NCI-H748 treated with DMSO at 0.1 percent for 48 hours (cell line): ENCODE measurements at regions not wholly inside any gene's neighbourhood (a gene's known extent, or its start where the extent isn't known, plus 50 kb on each side); places are given as distances from the start of the nearest gene placed in this dataset.
"Not testable (repeated sequence)": the region's sequence is repeated elsewhere in the genome, so short reads cannot be mapped to it uniquely, and the experiment has no call there.

Experiments used
- DNase-seq: peaks from one replicate; lab custom pipeline; 2025; lab: John Stamatoyannopoulos, UW

DNA sequence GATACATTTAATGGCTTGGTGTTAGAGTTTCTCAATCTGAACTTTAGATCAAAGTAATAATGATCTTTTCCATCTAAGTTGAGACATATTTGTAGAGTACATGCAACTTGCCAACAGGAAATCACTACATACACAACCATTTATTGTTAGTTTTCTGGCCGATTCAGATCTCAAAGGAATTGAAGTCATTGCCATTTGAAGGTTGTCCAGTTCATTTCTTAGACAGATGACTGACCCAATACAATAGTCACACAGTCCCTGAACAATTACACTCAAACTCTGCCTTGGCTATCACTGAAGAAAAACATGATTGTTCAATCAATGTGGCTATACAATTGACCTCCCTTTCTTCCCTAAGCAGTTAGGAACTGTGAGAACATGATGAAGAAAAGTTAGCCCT is 753.2 kb upstream of the RIOK2 start:
- no peak for DNase-seq

- no peak for DNase-seq
Measured at GRCh38 chr5:97937846-97938245, 754.8 kb upstream of the RIOK2 start.

DNA sequence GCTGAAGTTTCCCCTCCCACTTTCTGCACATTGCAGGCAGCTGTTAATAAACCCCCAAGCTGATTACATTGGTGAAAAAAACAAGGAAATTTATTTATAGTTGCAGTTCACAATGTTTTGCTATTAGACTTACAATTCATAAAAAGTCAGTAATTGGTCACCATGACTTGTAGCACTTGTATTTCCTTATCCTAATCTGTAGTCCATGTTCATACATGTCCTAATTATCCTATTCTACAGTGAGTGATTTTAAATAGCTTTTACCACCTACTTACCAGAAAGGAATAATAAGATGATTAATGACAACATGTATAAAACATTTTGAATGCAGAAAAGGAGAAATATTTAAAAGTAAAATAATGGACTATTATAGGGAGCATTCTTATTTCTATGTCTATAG is 760.0 kb upstream of the RIOK2 start:
- DNase-seq, result no peak

- no peak for DNase-seq
Measured at GRCh38 chr5:97951139-97951538, 768.1 kb upstream of the RIOK2 start.

DNA sequence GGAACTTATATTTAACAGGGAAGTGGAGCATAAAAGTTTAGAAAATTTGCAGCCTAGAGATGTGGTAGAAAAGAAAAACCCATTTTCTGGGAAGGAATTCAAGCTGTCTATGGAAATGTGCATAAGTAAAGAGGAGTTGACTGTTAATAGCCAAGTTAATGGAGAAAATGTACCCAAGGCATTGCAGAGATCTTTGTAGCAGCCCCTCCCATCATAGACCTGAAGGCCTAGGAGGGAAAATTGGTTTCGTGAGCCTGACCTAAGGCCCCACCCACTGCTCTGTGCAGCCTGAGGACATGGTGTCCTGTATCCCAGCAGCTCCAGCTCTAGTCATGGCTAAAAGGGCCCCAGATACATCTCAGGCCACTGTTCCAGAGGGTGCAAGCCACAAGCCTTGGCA is 772.4 kb upstream of the RIOK2 start:
- no peak for DNase-seq

DNA sequence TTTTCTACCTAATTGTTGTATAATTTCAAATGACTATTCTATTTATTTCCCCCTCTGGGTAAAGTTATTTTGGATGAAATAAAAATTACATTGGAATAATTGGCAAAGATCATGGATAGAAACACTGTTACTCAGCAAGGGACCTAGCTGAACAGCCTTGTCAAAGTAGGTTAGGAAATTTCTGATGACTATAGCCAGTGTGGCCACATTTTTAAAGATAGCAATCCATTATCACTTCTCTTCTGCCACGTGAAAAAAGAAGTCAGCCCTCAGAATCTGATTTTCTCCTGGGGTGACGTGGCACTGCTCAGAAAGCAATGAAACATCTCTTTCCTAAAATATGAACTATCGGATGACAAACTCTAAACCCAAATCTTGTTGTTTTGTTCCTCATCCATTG is 784.2 kb upstream of the RIOK2 start:
- DNase-seq, result no peak

DNA sequence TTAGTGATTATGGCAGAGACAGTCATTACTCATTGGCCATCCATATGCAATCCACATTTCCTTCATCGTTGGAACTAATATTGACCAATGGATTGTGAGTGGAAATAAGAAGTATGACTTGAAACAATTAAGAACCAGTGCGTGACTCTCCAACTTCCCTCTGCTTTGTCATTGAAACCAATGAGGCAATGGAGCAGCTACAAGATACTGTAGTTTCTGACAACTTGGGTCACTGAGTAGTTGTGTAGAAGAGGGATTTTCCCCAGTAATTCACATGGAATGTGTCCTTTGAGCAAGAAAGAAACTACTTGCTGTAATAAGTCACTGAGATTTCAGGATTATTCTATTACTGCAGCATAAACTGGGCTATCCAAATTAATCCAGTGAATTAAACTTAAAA is 785.3 kb upstream of the RIOK2 start:
- no peak for DNase-seq

- no peak for DNase-seq
Measured at GRCh38 chr5:97979740-97980139, 793.7 kb upstream of the RGMB start.

DNA sequence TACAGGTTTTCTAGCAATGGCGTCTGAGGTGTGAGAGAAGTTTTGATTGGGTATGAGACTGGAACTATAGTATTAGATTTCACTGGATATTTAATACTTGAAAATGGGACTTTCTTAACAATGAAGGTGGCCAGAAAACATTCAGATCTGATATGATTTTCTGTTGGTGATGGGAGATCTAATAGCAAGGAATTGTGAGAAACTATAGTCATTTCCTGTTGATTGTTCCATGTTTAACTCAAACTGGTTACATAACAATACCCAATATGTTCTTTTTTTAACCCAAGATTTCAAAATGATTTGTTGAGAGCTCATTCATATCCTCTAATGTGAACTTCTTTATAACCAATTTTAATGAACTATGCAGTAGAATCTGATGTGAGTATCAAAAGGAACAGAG is 793.2 kb upstream of the RGMB start:
- DNase-seq, result no peak

- DNase-seq, result no peak
Measured at GRCh38 chr5:97986069-97986468, 787.4 kb upstream of the RGMB start.

GRCh38 chr5:97991236-97991635 is 782.2 kb upstream of the RGMB start:
- DNase-seq, result no peak

DNA sequence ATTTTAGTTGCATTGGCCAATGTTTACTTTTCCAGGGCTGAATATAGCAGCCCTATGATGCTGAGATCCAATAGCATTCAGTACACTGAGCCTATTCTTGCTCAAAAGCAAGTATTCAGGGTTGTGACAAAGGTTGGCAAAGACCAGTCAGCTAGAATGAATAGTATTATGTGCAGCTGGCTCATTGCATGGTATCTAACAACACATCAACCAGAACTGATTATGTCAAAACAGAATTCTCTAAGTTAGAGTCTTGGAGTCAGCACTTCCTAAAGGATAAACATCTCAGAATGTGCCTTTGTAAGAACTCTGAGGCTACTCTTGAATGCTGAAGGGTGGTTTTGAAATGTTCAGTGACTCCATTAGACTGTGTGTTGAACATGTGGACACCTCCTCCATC is 774.5 kb upstream of the RGMB start:
- DNase-seq, result no peak

DNA sequence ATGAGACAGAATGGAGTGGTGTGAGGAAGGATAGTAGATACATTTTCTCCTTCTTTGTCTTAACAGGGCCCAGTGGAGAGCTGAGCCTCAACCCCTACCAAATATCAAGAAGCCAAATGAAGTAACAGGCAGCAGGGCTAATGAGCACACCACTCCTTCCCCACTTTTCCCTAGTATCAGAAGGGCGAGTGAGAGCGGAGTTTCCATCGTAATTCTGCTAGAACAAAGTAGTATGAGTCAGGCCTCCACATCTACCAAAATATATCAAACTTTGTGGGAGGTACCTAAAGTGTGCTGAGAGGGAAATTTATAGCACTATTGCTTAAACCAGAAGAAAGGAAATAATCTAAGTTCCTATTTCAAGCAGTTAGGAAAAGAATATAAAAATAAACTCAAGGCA is 769.0 kb upstream of the RGMB start:
- DNase-seq, result no peak

- DNase-seq, result no peak
Measured at GRCh38 chr5:98016771-98017170, 756.7 kb upstream of the RGMB start.

GRCh38 chr5:98030273-98030672 is 743.2 kb upstream of the RGMB start:
- DNase-seq, result not testable (repeated sequence)

DNA sequence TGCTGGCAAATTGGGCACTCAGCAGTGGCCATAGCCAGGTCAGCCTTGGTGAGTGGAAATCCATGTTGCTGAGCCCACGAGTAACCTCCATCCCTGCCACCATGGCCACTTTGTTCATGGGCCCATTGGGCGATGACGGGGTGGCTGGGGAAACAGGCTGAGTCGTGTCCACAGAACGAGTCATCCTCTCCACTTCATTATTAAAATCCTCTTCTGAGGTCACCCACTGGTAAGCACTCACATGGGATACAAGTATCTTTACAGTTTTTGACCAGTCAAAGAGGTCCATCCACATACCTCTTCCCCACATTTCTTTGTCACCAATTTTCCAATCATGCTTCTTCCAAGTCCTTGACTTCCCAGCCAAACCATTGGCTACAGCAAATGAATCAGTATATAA is 742.4 kb upstream of the RGMB start:
- not testable (repeated sequence) for DNase-seq

DNA sequence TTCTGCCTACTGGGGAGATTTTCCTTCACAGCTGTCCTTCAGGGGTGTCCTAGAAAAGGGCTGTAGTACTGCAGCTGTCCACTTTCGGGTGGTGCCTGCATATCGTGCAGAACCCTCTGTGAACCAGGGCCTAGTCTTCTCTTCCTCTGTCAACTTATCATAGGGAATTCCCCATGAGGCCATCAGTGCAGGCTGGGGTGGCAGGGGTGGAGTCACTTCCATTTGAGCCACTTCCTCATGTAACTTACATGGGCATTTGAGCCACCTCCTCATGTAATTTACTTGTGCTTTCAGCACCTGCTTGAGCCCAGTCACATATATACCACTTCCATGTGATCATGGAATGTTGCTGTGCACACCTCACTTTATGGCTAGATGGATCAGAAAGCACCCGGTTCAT is 742.0 kb upstream of the RGMB start:
- no peak for DNase-seq

GRCh38 chr5:98031926-98032325 is 741.5 kb upstream of the RGMB start:
- no peak for DNase-seq

DNA sequence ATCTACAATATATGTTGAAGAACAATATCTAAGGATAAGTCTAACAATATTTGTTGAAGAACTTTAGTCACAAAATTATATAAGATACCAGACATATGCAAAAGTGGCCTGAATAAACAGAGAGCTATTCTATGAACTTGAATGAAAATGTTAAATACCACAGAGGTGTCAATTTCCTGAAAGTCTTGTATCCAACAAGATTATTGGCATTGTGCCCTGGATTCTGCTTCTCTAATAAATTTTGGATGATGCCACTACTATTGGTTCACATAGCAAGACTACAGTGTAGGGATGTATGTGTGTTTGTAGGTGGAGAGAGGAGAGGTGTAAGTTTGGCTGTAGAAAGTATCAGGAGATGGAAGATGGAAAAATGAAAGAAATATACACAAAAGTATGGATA is 731.8 kb upstream of the RGMB start:
- DNase-seq, result no peak

DNA sequence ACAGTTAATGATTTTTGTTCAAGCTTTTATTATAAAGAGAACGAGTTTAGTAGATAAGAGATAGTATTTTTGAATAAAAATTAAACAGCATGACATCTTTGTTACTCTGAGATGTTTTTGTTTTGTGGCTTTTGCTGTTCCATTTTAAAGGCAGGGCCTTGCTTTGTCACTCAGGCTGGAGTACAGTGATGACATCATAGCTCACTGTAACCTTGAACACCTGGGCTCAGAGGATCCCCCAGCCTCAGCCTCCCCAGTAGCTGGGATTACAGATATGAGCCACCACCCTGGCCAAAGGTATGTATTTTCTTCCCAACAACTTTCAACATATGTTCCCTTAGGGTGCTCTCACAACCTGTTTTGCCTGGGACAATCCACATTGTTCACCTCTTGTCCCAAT is 730.9 kb upstream of the RGMB start:
- no peak for DNase-seq

GRCh38 chr5:98042961-98043360 is 730.5 kb upstream of the RGMB start:
- DNase-seq, result no peak

- no peak for DNase-seq
Measured at GRCh38 chr5:98050583-98050982, 722.9 kb upstream of the RGMB start.

GRCh38 chr5:98053170-98053569 is 720.3 kb upstream of the RGMB start:
- DNase-seq, result no peak

GRCh38 chr5:98060148-98060547 is 713.3 kb upstream of the RGMB start:
- no peak for DNase-seq

DNA sequence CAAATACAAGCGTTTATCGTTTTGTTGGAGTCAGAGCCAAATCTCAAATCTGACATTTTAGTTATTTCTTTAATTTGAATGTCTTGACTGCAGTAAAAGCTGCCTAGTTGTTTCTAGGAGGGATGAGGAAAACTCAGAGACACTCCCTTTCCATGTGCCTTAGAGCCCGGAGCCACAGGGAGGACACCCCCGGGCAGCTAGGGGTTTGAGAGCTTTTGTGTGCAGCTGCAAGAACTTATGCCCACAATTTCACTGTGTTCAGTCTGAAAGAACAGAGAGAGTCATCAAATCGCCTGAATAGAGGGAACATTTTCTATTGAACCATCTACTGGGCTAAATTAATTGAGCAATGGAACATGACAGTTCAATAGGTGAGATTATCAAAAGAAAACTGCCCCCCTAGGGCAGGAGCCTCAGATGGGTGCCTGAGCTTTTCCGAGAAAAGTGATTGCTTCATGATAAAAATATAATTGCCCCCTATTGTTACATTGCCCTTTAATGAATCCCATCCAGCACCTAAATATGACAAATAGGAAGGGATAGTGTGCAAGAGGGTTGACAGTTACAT is 709.3 kb upstream of the RGMB start:
- no peak for DNase-seq
